ENCODE measurements at regions not wholly inside any gene's neighbourhood (a gene's known extent, or its start where the extent isn't known, plus 50 kb on each side); places are given as distances from the start of the nearest gene placed in this dataset.

DNA sequence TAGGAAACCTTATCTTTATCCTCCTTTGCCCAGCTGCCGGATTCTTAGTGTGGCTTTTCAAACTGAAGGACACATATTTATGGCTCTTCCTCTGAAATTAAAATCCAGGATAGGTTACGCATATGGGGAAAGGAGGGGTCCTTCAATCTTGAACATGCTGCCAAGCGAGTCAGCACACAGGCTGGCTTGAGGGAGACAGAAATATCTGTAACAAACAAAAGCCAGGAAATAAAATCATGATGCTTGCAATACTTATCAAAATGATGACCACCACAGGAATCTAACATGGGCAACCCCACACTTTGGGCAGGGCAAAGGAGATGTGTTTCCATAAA, 196.4 kb upstream of the LDB2 start:
- FAIRE-seq (no peak), DNase-seq (ENCODE audit: low read depth, low spot score) (no peak)
- Histone ChIP-seq H4K20me1 (replicated peaks; ENCODE audit: control insufficient read depth, extremely low read depth, insufficient read depth, low read length) (no peaks in the 10 kb centered on the region), H3K4me3 (replicated peaks in 1 of 3; ENCODE audit: insufficient read depth in 1 of 3, low read depth in 1 of 3, low read length in 3 of 3) (no peak overlapping the region), H2AFZ (ENCODE audit: low read depth, low read length) (no peak overlapping the region), H3K36me3 (ENCODE audit: control insufficient read depth in 2 of 2, extremely low read depth in 1 of 2, insufficient read depth in 2 of 2, low read length in 2 of 2) (no peaks in the 10 kb centered on the region), H3K27me3 (ENCODE audit: control insufficient read depth in 2 of 2, insufficient read depth in 2 of 2, low read length in 2 of 2) (peaks cover 0 to 10% of the 10 kb centered on the region in 2 experiments), H3K9ac (replicated peaks; ENCODE audit: extremely low read depth, insufficient read depth, low read length) (no peak overlapping the region), H3K4me2 (ENCODE audit: insufficient read depth, low read length) (no peak overlapping the region), H3K9me3 (replicated peaks; ENCODE audit: control insufficient read depth, insufficient read depth, low read length) (no peaks in the 10 kb centered on the region), H3K9me1 (replicated peaks; ENCODE audit: control insufficient read depth, extremely low read depth, insufficient read depth, low read length) (no peaks in the 10 kb centered on the region), H3K27ac (ENCODE audit: insufficient read depth, low read depth, low read length) (no peak overlapping the region), H3K79me2 (ENCODE audit: control insufficient read depth, insufficient read depth, low read length) (no peaks in the 10 kb centered on the region), H3K4me1 (ENCODE audit: control insufficient read depth, extremely low read depth, insufficient read depth, low read length) (no peaks in the 10 kb centered on the region)
- POLR2A ChIA-PET: no interaction called here
- intact Hi-C loops (cut with micrococcal nuclease): no loop called here
- BruUV-seq (replicated peaks): no TSS peak
- TF ChIP-seq, protein P1, sequence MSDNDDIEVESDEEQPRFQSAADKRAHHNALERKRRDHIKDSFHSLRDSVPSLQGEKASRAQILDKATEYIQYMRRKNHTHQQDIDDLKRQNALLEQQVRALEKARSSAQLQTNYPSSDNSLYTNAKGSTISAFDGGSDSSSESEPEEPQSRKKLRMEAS (IDR thresholded peaks at IDR 0.05; ENCODE audit: insufficient read depth, insufficient read length): no peak
- TF ChIP-seq MYC (IDR thresholded peaks at IDR 0.05; ENCODE audit: low read depth, low read length) (no peak), POLR2A (IDR thresholded peaks at IDR 0.05; ENCODE audit: low read depth, low read length) (no peak), EZH2 (IDR thresholded peaks at IDR 0.05; ENCODE audit: borderline replicate concordance, low read depth, low read length, severe bottlenecking) (no peak), POLR2AphosphoS5 (IDR thresholded peaks at IDR 0.05; ENCODE audit: insufficient read depth, low read depth, low read length) (no peak), JUN (IDR thresholded peaks at IDR 0.05; ENCODE audit: borderline replicate concordance, insufficient read depth, insufficient read length, low read depth) (no peak), GATA2 (IDR thresholded peaks at IDR 0.05; ENCODE audit: insufficient read depth, insufficient read length, low read depth, low read length) (no peak), FOS (IDR thresholded peaks at IDR 0.05; ENCODE audit: borderline replicate concordance, insufficient read depth, low read length) (no peak)
- TF ChIP-seq, protein P2, sequence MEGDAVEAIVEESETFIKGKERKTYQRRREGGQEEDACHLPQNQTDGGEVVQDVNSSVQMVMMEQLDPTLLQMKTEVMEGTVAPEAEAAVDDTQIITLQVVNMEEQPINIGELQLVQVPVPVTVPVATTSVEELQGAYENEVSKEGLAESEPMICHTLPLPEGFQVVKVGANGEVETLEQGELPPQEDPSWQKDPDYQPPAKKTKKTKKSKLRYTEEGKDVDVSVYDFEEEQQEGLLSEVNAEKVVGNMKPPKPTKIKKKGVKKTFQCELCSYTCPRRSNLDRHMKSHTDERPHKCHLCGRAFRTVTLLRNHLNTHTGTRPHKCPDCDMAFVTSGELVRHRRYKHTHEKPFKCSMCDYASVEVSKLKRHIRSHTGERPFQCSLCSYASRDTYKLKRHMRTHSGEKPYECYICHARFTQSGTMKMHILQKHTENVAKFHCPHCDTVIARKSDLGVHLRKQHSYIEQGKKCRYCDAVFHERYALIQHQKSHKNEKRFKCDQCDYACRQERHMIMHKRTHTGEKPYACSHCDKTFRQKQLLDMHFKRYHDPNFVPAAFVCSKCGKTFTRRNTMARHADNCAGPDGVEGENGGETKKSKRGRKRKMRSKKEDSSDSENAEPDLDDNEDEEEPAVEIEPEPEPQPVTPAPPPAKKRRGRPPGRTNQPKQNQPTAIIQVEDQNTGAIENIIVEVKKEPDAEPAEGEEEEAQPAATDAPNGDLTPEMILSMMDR (IDR thresholded peaks at IDR 0.05; ENCODE audit: extremely low read depth in 1 of 2, insufficient read depth in 1 of 2, low read depth in 1 of 2, low read length in 2 of 2): no peak
- dilution Hi-C loops (cut with MboI; ENCODE audit: extremely low pct_ligation_motif_present, low sequenced_read_pairs): no loop called here
- CTCF ChIA-PET: no interaction called here
